ENCODE measurements at regions not wholly inside any gene's neighbourhood (a gene's known extent, or its start where the extent isn't known, plus 50 kb on each side); places are given as distances from the start of the nearest gene placed in this dataset.

DNA sequence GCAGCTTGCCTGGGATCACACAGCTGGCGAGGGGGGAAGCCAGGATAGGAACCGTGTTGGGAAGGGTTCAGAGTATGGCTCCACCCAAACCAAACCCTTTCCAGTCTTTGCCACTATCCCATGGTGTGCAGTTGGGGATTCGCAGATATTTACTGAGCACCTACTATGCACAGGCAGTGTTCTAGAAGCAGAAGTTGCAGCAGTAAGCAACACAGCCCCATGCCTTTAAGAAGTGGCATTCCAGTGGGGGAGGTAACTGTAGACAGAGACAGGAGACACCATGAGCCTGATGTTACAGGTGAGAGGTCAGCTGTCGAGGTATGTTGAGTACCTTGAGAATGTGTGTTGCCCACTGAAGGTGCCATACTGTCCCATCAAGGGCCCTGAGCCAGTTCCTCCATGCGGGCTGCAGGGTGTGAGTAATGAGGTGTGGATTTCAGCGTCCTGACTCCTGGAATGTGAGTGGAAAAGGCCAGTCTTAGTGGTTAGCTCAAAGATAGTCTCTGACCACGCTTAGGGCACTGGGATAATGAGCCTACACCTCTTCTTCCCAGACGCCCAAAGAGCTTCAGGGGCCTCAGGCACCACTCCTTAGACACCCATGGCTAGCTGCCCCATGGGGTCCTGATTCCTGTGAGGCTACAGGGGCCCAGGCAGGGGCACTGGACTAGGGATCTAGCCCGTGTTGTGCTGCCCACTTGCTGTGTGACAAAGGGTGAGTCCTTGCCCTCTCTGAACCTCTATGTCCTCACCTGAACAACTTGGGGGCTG is 71.8 kb upstream of the TP53I11 start:
- TF ChIP-seq, protein P1, sequence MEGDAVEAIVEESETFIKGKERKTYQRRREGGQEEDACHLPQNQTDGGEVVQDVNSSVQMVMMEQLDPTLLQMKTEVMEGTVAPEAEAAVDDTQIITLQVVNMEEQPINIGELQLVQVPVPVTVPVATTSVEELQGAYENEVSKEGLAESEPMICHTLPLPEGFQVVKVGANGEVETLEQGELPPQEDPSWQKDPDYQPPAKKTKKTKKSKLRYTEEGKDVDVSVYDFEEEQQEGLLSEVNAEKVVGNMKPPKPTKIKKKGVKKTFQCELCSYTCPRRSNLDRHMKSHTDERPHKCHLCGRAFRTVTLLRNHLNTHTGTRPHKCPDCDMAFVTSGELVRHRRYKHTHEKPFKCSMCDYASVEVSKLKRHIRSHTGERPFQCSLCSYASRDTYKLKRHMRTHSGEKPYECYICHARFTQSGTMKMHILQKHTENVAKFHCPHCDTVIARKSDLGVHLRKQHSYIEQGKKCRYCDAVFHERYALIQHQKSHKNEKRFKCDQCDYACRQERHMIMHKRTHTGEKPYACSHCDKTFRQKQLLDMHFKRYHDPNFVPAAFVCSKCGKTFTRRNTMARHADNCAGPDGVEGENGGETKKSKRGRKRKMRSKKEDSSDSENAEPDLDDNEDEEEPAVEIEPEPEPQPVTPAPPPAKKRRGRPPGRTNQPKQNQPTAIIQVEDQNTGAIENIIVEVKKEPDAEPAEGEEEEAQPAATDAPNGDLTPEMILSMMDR (IDR thresholded peaks at IDR 0.05): no peak
- no peak for TF ChIP-seq EZH2 (IDR thresholded peaks at IDR 0.05; ENCODE audit: borderline replicate concordance, insufficient read depth, low read depth, low read length, poor library complexity, severe bottlenecking)
